ENCODE measurements at regions not wholly inside any gene's neighbourhood (a gene's known extent, or its start where the extent isn't known, plus 50 kb on each side); places are given as distances from the start of the nearest gene placed in this dataset.

- DNase-seq: no peak
- H3K27me3 ChIP-seq (replicated peaks in 1 of 7): no peaks in the 10 kb centered on the region
- intact Hi-C loops (cut with DNase I; ENCODE audit: low total_unique reads): no loop called here
- H3K4me3 ChIP-seq: no peak overlapping the region
- H3K36me3 ChIP-seq: no peaks in the 10 kb centered on the region
- 63 to 79% (median 71%) methylated on average over 1 of the region's 1 CpG for WGBS, 5 donors
- no peak overlapping the region for H3K27ac ChIP-seq
- no peak for TF ChIP-seq POLR2AphosphoS5 (IDR thresholded peaks at IDR 0.05)
- H3K9me3 ChIP-seq: no peaks in the 10 kb centered on the region
- H3K4me1 ChIP-seq: no peaks in the 10 kb centered on the region
Measured at GRCh38 chr12:75656648-75657047, 145.2 kb upstream of the KRR1 start.

GRCh38 chr12:75656210-75656609, 144.8 kb upstream of the KRR1 start:
- H3K4me3 ChIP-seq: no peak overlapping the region
- intact Hi-C loops (cut with DNase I; ENCODE audit: low total_unique reads): no loop called here

GRCh38 chr12:75655315-75655806, 144.0 kb upstream of the KRR1 start:
- no peak overlapping the region for H3K27ac ChIP-seq
- TF ChIP-seq POLR2A (IDR thresholded peaks at IDR 0.05) (no peak), CTCF (IDR thresholded peaks at IDR 0.05 in 8 of 11, conservative IDR thresholded peaks at IDR 0.05 in 3 of 11) (no peak), POLR2AphosphoS5 (IDR thresholded peaks at IDR 0.05) (no peak)
- H3K4me3 ChIP-seq: no peak overlapping the region
- 71 to 86% (median 77%) methylated on average over 4 of the region's 4 CpGs for WGBS, 5 donors
- no peak for DNase-seq
- no peaks in the 10 kb centered on the region for H3K36me3 ChIP-seq
- no peaks in the 10 kb centered on the region for H3K9me3 ChIP-seq
- H3K27me3 ChIP-seq (replicated peaks in 1 of 7): no peaks in the 10 kb centered on the region
- H3K4me1 ChIP-seq: peaks cover 0 to 6% (median 0%) of the 10 kb centered on the region in 6 donors
- intact Hi-C loops (cut with DNase I; ENCODE audit: low total_unique reads): no loop called here

More at GRCh38 chr12:75656210-75656609, 144.8 kb upstream of the KRR1 start:
- H3K27me3 ChIP-seq (replicated peaks in 1 of 7): no peaks in the 10 kb centered on the region
- no peaks in the 10 kb centered on the region for H3K9me3 ChIP-seq
- no peaks in the 10 kb centered on the region for H3K36me3 ChIP-seq
- no peak overlapping the region for H3K27ac ChIP-seq
- peaks cover 0 to under 1% (median 0%) of the 10 kb centered on the region in 6 donors for H3K4me1 ChIP-seq
- no peak for DNase-seq
- no peak for TF ChIP-seq POLR2A (IDR thresholded peaks at IDR 0.05)
- no peak for TF ChIP-seq POLR2AphosphoS5 (IDR thresholded peaks at IDR 0.05)
- TF ChIP-seq CTCF (IDR thresholded peaks at IDR 0.05 in 8 of 11, conservative IDR thresholded peaks at IDR 0.05 in 3 of 11): no peak

- DNase-seq: no peak
- H3K9me3 ChIP-seq: no peaks in the 10 kb centered on the region
- no peaks in the 10 kb centered on the region for H3K36me3 ChIP-seq
- H3K27me3 ChIP-seq (replicated peaks in 1 of 7): no peaks in the 10 kb centered on the region
- no peak overlapping the region for H3K4me3 ChIP-seq
- peaks cover 0 to 6% (median 0%) of the 10 kb centered on the region in 6 donors for H3K4me1 ChIP-seq
- intact Hi-C loops (cut with DNase I; ENCODE audit: low total_unique reads): no loop called here
- TF ChIP-seq POLR2A (IDR thresholded peaks at IDR 0.05): no peak
- TF ChIP-seq POLR2AphosphoS5 (IDR thresholded peaks at IDR 0.05): no peak
- no peak for TF ChIP-seq CTCF (IDR thresholded peaks at IDR 0.05 in 8 of 11, conservative IDR thresholded peaks at IDR 0.05 in 3 of 11)
- 71 to 86% (median 79%) methylated on average over 2 of the region's 2 CpGs for WGBS, 5 donors
- peak overlapping the region in 4 of 8 donors; percentile 27 to 58 (median 44) for H3K27ac ChIP-seq
Measured at GRCh38 chr12:75651342-75651695, 139.9 kb upstream of the KRR1 start.

Data from spleen (tissue), 11 donors.